GM18868 (cell line): ENCODE measurements at regions not wholly inside any gene's neighbourhood (a gene's known extent, or its start where the extent isn't known, plus 50 kb on each side); places are given as distances from the start of the nearest gene placed in this dataset.
A peak's percentile ranks its signal among the peaks of the same experiment; 100 is the strongest.

Experiments used
- ATAC-seq: cut with Tn5 transposase; IDR thresholded peaks from one replicate; pipeline ENCODE4 v1.9.1; 2021; ENCODE audit warnings: mild to moderate bottlenecking, moderate library complexity; ENCODE audit not compliant: unreplicated experiment

GRCh38 chr16:65936096-65936495, 430.4 kb upstream of the CDH5 start:
- no peak for ATAC-seq

- no peak for ATAC-seq
Observed at GRCh38 chr16:65934443-65934842, 432.0 kb upstream of the CDH5 start.

- no peak for ATAC-seq
Observed at GRCh38 chr16:65933703-65934102, 432.8 kb upstream of the CDH5 start.

- ATAC-seq: no peak
Observed at GRCh38 chr16:65932350-65933072, 434.0 kb upstream of the CDH5 start.

- no peak for ATAC-seq
Observed at GRCh38 chr16:65922923-65923322, 443.6 kb upstream of the CDH5 start.

GRCh38 chr16:65919986-65920376, 446.5 kb upstream of the CDH5 start:
- ATAC-seq: no peak

- no peak for ATAC-seq
Observed at GRCh38 chr16:65919145-65919985, 447.1 kb upstream of the CDH5 start.

- ATAC-seq: no peak
Observed at GRCh38 chr16:65917466-65917865, 449.0 kb upstream of the CDH5 start.

- no peak for ATAC-seq
Observed at GRCh38 chr16:65916995-65917394, 449.5 kb upstream of the CDH5 start.

GRCh38 chr16:65910291-65910690, 456.2 kb upstream of the CDH5 start:
- ATAC-seq: no peak

GRCh38 chr16:65909310-65910050, 457.0 kb upstream of the CDH5 start:
- ATAC-seq: peak; percentile 76

- ATAC-seq: no peak
Observed at GRCh38 chr16:65908568-65908967, 457.9 kb upstream of the CDH5 start.

GRCh38 chr16:65905331-65905730, 461.2 kb upstream of the CDH5 start:
- ATAC-seq: no peak

GRCh38 chr16:65896448-65897153, 469.9 kb upstream of the CDH5 start:
- no peak for ATAC-seq

GRCh38 chr16:65895906-65896305, 470.6 kb upstream of the CDH5 start:
- no peak for ATAC-seq

GRCh38 chr16:65895486-65895885, 471.0 kb upstream of the CDH5 start:
- ATAC-seq: no peak

GRCh38 chr16:65890203-65890602, 476.3 kb upstream of the CDH5 start:
- ATAC-seq: no peak

GRCh38 chr16:65889533-65889966, 476.9 kb upstream of the CDH5 start:
- ATAC-seq: no peak

- no peak for ATAC-seq
Observed at GRCh38 chr16:65888201-65888600, 478.3 kb upstream of the CDH5 start.

- no peak for ATAC-seq
Observed at GRCh38 chr16:65884018-65884417, 482.5 kb upstream of the CDH5 start.

GRCh38 chr16:65878347-65878746, 488.1 kb upstream of the CDH5 start:
- ATAC-seq: no peak
